GM19395 (cell line): ENCODE measurements at regions not wholly inside any gene's neighbourhood (a gene's known extent, or its start where the extent isn't known, plus 50 kb on each side); places are given as distances from the start of the nearest gene placed in this dataset.

Source experiments
- ATAC-seq: cut with Tn5 transposase; IDR thresholded peaks from one replicate; pipeline ENCODE4 v1.9.1; 2021; ENCODE audit warnings: mild to moderate bottlenecking, moderate library complexity; ENCODE audit not compliant: unreplicated experiment

GRCh38 chr3:21357241-21357640 lies 393.8 kb downstream of the ZNF385D start:
- ATAC-seq: no peak

GRCh38 chr3:21356402-21356801 lies 394.6 kb downstream of the ZNF385D start:
- ATAC-seq: no peak

- no peak for ATAC-seq
Observed at GRCh38 chr3:21345382-21345976, 405.5 kb downstream of the ZNF385D start.

- ATAC-seq: no peak
Observed at GRCh38 chr3:21331857-21332256, 419.2 kb downstream of the ZNF385D start.

GRCh38 chr3:21331321-21331720 lies 419.7 kb downstream of the ZNF385D start:
- no peak for ATAC-seq

- ATAC-seq: peak; percentile 77
Observed at GRCh38 chr3:21330293-21330692, 420.7 kb downstream of the ZNF385D start.

- ATAC-seq: no peak
Observed at GRCh38 chr3:21328711-21329390, 422.2 kb downstream of the ZNF385D start.

GRCh38 chr3:21326704-21327475 lies 424.1 kb downstream of the ZNF385D start:
- ATAC-seq: no peak

GRCh38 chr3:21314688-21315087 lies 436.3 kb downstream of the ZNF385D start:
- ATAC-seq: no peak

GRCh38 chr3:21310891-21311290 lies 440.1 kb downstream of the ZNF385D start:
- ATAC-seq: no peak

GRCh38 chr3:21310161-21310560 lies 440.8 kb downstream of the ZNF385D start:
- no peak for ATAC-seq

- no peak for ATAC-seq
Observed at GRCh38 chr3:21297304-21297703, 453.7 kb downstream of the ZNF385D start.

- ATAC-seq: no peak
Observed at GRCh38 chr3:21294768-21295167, 456.2 kb downstream of the ZNF385D start.

GRCh38 chr3:21292971-21293370 lies 458.0 kb downstream of the ZNF385D start:
- no peak for ATAC-seq

- ATAC-seq: no peak
Observed at GRCh38 chr3:21290557-21290956, 460.5 kb downstream of the ZNF385D start.

GRCh38 chr3:21274079-21274571 lies 476.9 kb downstream of the ZNF385D start:
- ATAC-seq: no peak

GRCh38 chr3:21273259-21274025 lies 477.6 kb downstream of the ZNF385D start:
- no peak for ATAC-seq

- ATAC-seq: no peak
Observed at GRCh38 chr3:21271606-21272016, 479.4 kb downstream of the ZNF385D start.

GRCh38 chr3:21269882-21270281 lies 481.1 kb downstream of the ZNF385D start:
- ATAC-seq: no peak

- ATAC-seq: no peak
Observed at GRCh38 chr3:21260507-21260906, 490.5 kb downstream of the ZNF385D start.

GRCh38 chr3:21259896-21260295 lies 491.1 kb downstream of the ZNF385D start:
- ATAC-seq: no peak
